GM18951 (cell line): ENCODE measurements at regions not wholly inside any gene's neighbourhood (a gene's known extent, or its start where the extent isn't known, plus 50 kb on each side); places are given as distances from the start of the nearest gene placed in this dataset.
"Not testable (repeated sequence)": the region's sequence is repeated elsewhere in the genome, so short reads cannot be mapped to it uniquely, and the experiment has no call there.

Experiments
- POLR2A ChIP-seq: IDR thresholded peaks from 4 replicates; pipeline ENCODE4 v1.6.1; 2011; ENCODE audit warnings: mild to moderate bottlenecking; ENCODE audit not compliant: insufficient read length, insufficient read depth; ENCODE audit errors: extremely low read depth
- in situ Hi-C: fragments of 300-500 bp; cut with MboI; formaldehyde crosslinking; loops from one replicate; pipeline ENCODE4 v1.12.0; 2022; ENCODE audit warnings: low sequenced_read_pairs, mixed read lengths, inconsistent platforms; ENCODE audit not compliant: unreplicated experiment

DNA sequence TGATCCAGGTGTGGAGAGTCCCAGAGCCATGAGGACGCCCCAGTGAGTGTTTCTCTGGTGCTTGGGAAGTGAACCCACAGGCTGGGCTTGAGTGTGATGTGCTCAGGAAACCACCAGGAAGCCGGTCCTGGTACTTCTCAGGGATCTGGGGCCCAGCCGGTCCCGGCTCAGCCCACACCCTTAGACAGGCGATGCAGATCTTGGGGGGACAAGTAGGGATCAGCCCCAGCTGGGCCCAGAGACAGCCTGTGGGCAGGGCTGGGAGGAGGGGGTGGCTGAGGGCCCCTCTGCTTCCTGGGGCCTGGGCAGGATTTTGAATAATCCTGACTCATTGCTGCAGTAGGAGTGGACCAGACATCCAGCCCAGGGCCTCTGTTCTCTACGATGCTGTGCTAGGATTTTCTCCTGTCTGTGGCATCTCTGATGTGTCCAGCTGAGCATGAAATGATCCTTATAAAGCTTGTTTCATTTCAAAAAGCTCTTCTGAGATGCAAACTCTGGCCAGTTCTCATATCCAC, 698.0 kb downstream of the PTPRU start:
- in situ Hi-C loops, result no loop called here

GRCh38 chr1:29933067-29933466, 696.7 kb downstream of the PTPRU start:
- in situ Hi-C loops, result no loop called here

More for the DNA sequence above, 698.0 kb downstream of the PTPRU start:
- TF ChIP-seq POLR2A, result no peak

GRCh38 chr1:29932626-29933025, 696.3 kb downstream of the PTPRU start:
- in situ Hi-C loops, result no loop called here
- no peak for TF ChIP-seq POLR2A

More at GRCh38 chr1:29933067-29933466, 696.7 kb downstream of the PTPRU start:
- no peak for TF ChIP-seq POLR2A

DNA sequence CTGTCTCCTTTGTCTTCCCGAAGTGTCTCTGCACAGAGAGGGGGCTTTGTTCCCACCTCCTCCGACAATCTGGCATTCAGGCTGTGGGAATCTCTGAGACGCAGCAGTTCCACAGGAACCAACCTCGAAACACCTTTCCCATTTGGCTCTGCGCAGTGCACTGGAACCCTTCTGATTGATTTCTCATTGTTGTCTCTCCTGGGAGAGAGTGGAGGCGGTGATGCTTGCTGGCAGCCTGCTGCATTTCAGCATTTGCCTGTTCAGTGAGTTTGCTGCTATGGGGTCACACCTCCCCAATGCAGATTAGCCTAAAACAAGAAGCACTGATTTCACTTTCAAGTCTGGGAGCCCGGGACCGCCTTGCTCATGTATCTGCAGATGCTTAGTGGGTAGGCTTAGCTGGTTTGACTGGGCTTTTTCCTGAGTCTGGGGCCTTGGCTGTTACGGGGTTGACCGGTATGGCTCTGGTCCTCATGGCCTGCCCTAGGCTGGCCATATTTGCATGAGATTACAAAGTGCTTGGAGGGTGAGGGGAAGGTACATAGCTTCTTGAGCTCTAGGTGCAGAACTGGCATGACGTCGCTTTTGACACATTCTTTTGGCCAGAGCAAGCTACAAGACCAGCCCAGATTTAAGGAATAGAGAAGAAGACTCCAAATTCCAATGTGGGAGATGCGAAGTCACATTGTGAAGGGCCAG, 695.3 kb downstream of the PTPRU start:
- TF ChIP-seq POLR2A, result no peak

GRCh38 chr1:29925058-29925457, 688.7 kb downstream of the PTPRU start:
- in situ Hi-C loops, result no loop called here
- no peak for TF ChIP-seq POLR2A

More for the DNA sequence above, 695.3 kb downstream of the PTPRU start:
- in situ Hi-C loops, result no loop called here

DNA sequence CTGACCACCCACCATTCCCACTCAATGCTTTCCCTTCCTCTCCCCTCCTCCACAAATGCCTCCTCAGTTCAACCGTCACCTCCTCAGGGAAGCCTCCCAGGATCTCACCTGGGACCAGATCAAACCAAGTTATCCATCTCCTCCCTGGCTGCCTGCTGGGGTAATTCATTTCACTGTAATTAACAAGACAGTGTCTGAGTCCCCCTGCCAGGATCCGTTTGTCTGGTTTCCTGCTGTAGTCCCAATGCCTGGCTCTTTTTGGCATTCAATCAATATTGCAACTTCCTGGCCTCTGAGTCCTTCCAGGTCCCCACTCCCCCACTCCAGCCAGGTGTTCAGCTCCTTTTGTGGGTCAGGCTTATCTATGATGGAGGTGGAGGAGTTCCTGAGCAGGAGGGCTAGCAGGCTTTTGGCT, 687.7 kb downstream of the PTPRU start:
- in situ Hi-C loops, result no loop called here
- TF ChIP-seq POLR2A, result no peak

GRCh38 chr1:29921741-29922140, 685.4 kb downstream of the PTPRU start:
- in situ Hi-C loops, result no loop called here
- TF ChIP-seq POLR2A, result no peak

DNA sequence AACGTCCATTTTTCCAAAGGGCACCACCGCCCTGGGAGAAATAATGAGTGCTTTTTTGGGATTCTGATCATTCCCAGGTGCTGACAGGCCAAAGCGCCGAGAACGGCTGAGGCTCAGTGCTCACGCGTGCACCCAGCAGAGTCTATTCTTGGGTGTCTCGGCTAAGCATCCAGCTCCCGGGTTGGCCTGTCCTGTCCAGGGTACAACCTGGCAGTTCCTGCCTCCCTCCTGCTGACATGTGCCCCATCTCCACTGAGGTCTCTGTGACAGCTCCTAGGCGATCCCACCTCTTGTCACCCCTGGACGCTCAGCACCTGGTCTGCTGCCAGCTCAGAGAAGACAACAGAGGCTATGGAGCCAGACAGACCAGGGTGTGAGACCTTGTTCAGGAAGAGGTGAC, 684.5 kb downstream of the PTPRU start:
- in situ Hi-C loops, result no loop called here
- no peak for TF ChIP-seq POLR2A

DNA sequence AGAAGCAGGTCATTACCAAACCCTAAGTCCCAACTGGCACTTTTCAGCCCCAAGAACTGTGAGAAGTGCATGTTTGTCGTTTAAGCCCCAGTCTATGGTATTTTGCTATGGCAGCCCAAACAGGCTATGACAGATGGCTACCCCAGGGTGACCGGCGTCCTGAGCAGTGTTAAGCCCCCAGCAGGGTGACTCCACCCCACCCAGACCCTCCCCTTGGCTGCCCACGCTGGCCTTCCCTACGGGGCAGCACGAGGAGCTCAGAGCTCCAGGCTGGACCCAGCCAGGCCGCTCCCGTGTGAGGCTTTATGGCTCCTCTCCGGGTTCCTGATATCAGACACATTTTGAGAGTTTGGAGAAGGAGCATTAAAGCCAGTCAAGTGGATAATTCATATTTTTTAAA, 684.0 kb downstream of the PTPRU start:
- TF ChIP-seq POLR2A, result no peak
- in situ Hi-C loops, result no loop called here

- in situ Hi-C loops, result not testable (repeated sequence)
Measured at GRCh38 chr1:29919041-29919440, 682.7 kb downstream of the PTPRU start.

GRCh38 chr1:29916656-29917369, 680.5 kb downstream of the PTPRU start:
- in situ Hi-C loops, result no loop called here
- TF ChIP-seq POLR2A, result no peak

DNA sequence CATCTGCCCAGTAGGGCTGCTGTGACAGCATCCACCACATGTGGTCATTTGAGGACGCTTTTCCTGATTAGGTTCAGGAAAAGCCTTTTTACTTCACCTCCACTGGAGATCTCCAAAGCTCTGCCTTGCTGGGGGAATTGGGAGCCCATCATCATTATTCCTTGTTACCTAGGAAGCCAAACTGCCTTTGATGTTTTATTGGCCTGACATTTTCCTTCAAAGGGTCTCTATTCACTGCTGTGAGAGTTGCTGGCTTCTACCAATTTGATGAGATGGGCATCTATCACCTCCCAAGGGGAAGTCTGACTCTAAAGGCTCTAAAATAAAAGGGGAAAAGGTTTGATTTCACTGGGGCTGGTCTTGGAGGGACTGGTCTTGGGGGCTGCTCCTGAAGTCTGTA, 678.6 kb downstream of the PTPRU start:
- in situ Hi-C loops, result no loop called here
- no peak for TF ChIP-seq POLR2A

- in situ Hi-C loops, result no loop called here
- no peak for TF ChIP-seq POLR2A
Measured at GRCh38 chr1:29912425-29912824, 676.1 kb downstream of the PTPRU start.

- in situ Hi-C loops, result no loop called here
- TF ChIP-seq POLR2A, result no peak
Measured at GRCh38 chr1:29909962-29910361, 673.6 kb downstream of the PTPRU start.
